Breast epithelium (tissue), 3 donors: ENCODE measurements at regions not wholly inside any gene's neighbourhood (a gene's known extent, or its start where the extent isn't known, plus 50 kb on each side); places are given as distances from the start of the nearest gene placed in this dataset.

Experiments
- CTCF ChIP-seq, 3 donors: fragments of 450-650 bp; IDR thresholded peaks; one replicate each; pipeline ENCODE4 v1.5.1; 2016 to 2017; ENCODE audit warnings: antibody characterized with exemption in 3 of 3, mild to moderate bottlenecking in 3 of 3, moderate library complexity in 3 of 3
- POLR2A ChIP-seq: fragments of 450-650 bp; IDR thresholded peaks from one replicate; pipeline ENCODE4 v1.6.1; 2016; ENCODE audit warnings: antibody characterized with exemption, mild to moderate bottlenecking, moderate library complexity
- POLR2AphosphoS5 ChIP-seq, 3 donors: sonication (generic); formaldehyde crosslinking; IDR thresholded peaks; one replicate each; pipeline ENCODE4 v1.6.1; 2017; ENCODE audit warnings: antibody characterized with exemption in 3 of 3

DNA sequence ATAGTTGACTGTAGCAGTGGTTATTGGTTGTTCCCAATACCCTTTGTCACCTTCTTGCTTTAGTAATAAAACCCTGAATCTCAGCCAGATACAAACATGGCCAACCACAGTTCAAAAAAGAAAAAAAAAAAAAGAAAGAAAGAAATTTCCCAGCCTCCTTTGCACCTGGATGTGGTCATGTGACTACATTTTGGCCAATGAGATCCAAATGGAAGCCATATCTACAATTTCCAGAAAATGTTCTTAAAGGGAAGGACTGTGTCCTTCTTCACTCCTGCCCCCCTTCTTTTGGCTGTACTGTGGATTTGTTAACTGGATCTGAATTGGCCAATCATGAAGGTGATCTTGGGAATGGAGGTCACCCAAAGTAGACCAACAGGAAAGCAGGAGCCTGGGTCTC is 141.9 kb downstream of the SOX9 start:
- no peak for TF ChIP-seq POLR2A
- TF ChIP-seq CTCF (IDR thresholded peaks at IDR 0.05) = no peak
- TF ChIP-seq POLR2AphosphoS5 (IDR thresholded peaks at IDR 0.05) = no peak
